Daoy (cell line): ENCODE measurements at regions not wholly inside any gene's neighbourhood (a gene's known extent, or its start where the extent isn't known, plus 50 kb on each side); places are given as distances from the start of the nearest gene placed in this dataset.
"Not testable (repeated sequence)": the region's sequence is repeated elsewhere in the genome, so short reads cannot be mapped to it uniquely, and the experiment has no call there.

Experiments used
- DNase-seq: peaks from one replicate; pipeline ENCODE4 v3.0.0-alpha.2; 2015; ENCODE audit warnings: low read depth

DNA sequence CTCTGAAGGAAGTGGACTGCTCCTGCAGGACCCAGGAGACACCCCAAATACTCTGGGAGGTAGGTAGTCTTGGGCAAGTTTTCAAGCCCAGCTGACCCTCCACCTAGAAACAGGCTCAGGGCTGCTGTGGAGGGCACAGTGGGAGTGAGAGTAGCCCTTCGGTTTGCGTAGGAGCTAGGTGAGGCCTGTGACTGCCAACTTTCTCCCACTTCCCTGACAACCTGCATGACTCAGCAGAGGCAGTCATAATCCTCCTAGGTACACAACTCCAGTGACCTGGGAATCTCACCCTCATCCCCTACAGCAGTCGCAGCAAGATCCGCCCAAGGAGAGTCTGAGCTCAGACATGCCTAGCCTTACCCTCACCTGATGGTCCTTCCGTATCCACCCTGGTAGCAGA is 439.1 kb downstream of the CNTNAP4 start:
- not testable (repeated sequence) for DNase-seq

DNA sequence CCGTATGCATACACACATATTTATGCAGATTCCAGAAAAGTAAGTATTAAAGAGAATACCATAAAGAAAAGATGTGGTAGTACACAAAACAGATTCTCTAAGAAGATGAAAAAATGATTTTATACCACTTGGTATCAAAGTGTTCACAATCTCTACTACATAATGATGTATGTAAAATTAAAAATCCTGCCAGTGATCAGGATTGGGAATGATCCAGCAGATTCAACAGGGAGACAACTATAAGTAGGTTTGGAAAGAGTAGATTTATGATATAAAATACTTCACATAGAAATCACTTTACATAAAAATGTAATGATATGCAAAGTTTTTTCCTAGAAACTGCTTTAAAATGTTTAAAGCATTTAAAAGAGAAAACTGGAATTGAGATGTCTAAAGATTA is 447.0 kb downstream of the CNTNAP4 start:
- no peak for DNase-seq

DNA sequence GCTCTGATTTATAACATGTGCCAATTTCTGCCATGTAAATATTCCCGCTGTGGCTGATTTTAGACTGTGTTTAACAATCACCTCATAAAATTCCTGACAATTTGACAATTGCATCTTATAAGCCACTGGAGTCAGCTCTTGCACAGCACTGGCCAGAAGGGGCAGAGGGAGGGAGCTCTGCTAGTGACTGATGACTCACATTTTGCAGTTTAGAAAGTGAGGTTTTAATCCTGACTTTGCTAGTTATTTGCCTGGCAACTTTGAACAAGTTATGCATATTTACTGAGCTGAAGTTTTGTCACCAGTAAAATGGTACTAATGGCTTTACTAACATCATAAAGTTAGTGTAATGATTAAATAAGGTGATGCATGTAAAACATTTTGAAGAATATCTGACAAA is 452.3 kb downstream of the CNTNAP4 start:
- peak; percentile 35 for DNase-seq

DNA sequence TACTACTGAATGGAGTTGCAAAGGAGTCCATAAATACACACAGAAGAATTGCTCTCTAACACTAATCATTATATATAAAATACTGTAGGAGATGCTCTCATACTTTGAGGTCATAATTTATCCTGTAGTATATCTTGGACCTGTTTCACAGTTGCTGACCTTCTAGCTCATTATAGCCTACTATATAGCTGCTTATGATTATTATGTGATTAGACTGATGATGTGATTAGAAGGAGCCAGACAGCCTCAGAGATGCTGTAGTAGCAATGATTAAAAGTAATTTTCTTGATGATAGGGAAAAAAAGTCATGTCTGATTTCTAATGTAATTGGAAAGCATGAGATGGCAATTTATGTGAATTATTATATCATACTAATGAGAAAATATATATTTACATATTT is 455.7 kb downstream of the CNTNAP4 start:
- DNase-seq, result no peak

DNA sequence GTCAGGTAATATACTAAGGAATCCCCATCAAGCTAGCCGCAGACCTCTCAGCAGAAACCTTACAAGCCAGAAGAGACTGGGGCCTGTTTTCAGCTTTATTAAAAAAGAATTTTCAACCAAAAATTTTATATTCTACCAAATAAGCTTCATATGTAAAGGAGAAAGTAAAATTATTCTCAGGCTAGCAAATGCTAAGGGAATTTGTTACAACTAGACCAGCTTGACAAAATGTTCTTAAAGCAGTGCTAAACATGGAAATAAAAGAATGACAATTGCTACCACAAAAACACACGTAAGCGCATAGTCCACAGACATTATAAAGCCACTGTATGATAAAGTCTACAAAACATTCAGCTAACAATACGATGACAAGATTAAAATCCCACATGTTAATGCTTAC is 449.4 kb upstream of the MON1B start:
- DNase-seq, result no peak

DNA sequence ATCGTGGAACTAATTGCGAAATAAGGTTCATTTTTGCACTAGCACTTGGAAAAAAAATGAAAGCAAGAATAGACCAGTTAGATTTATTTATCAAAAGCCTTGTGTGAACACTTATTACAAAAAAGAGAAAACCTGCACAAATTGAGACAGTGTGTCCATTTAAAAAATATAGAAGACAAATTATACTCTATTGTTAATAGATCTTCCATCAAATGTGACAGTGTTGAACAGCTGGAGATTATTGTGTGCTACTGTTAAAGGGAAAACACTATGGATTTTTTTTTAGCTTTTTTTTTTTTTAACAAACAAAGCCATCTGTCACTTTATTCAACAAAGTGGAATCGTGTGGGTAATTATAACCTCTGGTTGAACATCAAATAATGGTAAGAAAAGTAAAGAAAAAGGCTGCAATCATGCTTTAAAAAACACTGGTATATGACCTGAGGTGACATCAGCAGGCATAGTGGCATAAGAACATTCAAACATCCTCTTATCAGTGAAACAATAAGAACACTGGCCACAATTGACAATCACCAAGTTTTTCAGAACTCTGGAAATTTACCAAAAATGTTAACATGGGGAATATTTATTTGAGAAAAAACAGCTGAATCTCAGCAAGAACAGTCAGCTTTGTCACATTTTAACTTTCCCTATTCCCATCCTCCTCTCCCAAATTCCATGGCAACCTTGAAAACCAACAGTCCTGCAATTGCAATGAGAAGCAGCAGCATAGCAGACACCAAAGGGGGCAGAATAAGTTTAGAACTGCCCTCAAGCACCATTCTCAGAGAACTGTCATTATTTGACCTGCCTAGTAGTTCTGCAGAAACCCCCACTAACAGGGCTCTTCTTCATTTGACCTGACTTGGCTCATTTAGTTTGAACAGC is 442.3 kb upstream of the MON1B start:
- no peak for DNase-seq

DNA sequence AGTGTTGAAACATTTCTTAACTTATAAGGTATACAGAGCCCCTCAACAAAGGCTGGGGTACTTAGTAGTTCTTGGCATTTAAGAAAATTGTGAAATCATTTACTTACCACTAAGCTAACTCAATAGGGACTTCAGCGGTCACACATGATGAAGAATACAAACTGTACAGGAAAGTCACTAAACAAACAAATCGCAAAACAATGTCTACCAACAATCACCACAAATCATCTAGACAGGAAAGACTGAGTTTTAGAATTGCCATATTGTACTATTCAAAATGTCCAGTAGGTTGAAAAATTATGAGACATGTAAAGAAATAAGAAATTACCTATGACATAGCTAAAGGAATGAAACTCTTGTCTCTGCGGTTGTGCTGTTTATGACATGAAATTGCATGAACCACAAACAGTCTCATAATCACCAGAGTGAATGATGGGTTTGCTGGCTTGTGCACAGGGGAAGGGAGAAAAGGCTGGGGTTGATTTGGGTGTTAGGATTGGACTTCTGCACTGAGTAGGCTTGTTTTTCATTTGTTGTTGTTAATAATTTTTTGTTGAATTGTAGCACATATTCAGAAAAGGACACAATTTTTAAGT is 441.1 kb upstream of the MON1B start:
- DNase-seq, result no peak

DNA sequence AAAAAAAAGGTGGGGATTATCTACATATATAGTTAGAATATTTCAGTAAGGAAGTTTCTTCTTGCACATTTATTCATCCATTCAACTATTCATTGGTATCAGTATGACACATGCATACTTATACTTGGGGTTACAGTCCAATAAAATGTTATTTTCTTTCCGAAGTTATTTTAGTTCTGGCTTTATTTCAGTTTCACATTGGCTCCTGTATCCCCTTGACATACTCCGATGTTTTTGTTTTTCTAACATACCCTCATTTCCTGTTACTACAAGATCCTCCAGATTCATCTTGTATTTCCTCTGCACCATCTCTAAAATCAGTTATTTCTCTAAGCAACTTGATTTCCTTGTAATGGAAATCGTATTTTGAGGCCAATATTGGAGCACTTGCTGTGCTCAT is 435.5 kb upstream of the MON1B start:
- no peak for DNase-seq

DNA sequence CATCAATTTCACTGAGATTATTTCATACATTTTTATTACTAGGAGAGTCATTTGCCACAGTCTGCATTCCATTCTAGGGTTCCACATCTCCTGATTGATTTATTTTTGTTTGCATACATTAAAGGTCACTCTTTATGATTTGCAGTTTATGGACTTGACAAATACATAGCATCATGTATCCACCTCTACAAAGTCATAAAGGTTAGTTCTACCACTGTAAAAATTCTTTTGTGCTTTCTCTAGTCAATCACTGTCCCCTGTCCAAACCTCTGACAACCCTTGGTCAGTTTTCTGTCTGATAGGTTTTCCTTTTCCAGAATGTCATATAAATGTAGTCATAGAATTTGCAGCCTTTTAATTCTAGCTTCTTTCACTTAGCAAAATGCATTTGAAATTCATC is 434.6 kb upstream of the MON1B start:
- DNase-seq, result no peak

DNA sequence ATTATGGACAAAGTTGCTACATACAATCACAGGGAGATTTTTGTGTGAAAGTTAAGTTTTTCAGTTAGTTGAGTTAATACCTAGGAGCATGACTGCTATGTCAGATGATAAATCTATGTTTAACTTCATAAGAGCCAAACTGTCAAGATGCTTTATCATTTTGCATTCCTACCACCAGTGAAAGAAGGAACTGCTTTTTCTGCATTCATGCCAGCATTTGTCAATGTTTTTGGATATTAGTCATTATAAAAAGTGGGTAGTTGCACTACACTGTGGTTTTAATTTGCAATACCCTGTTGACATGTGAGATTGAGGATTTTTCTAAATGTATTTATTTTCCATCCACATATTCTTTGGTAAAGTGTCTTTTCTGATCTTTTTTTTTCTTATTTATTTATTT is 434.0 kb upstream of the MON1B start:
- no peak for DNase-seq

DNA sequence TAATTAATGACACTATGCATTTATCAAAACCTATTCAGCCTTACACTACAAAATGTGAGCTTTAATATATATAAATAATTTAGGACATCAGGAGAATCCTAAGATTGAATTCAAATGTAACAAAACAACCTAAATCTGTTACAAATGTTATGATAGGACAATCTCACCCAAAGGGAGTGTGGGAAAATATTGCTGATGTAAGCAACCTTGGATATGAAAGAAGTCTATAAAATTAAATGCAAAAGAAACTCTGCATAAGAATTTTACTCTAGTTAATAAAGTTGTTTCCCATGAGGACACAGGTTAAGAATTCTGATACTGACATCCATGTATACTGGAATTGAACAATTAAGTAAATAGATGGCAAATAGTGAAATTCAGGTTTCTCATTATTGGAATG is 424.5 kb upstream of the MON1B start:
- no peak for DNase-seq

DNA sequence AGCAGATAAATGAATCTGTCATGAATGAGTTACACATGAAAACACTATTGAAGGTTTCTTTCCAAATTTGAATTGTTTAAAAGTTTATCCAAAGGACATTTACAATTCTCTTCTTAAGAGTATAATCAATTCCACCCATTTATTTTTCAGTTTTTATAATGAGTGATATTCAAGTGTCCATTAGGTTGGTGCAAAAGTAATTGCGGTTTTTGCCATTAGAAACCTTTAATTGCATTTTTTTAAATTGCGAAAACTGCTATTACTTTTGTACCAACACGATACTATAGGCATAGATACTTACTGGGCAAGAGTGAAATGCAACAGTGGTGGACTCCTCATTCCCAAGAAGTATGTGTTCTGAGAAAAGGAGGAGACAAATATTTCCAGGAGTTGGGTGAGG is 422.7 kb upstream of the MON1B start:
- no peak for DNase-seq

DNA sequence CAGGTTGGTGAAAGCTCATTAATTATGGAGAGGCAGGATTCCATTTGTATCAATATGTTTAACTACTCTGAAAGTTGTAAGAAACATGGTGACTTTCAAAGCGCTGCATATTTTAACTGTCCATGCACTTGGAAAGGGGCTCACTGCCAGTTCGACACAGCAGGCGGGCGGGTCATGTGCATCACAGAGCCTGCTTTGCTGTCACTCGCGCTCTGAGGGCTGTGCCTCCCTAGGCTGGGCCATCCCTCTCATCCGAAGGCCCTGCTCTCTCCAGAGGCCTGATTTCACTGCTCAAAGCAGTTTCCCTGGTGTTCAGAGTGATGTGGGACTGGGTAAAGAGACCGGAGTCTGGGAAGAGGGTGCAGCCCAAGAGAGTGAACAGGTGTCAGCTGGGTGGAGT is 422.0 kb upstream of the MON1B start:
- DNase-seq, result no peak

DNA sequence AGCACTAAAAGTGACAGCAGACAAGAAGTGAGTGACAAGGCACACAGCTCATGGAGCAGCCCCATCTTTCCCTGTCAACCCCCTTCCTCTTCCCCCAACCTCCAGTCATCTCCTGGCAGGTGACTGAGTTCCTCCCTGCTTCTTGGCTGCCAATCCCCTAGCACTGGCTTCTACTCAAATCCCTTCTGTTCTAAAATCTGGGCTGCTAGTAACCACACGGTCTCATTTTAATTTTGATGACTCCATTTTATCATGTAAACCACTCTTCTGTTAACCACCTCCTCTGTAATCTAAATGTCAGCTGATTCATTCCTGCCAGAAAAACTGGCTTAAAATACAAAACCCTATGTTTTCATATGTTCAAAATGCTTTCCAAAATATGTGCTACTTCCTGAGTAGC is 419.8 kb upstream of the MON1B start:
- DNase-seq, result no peak

DNA sequence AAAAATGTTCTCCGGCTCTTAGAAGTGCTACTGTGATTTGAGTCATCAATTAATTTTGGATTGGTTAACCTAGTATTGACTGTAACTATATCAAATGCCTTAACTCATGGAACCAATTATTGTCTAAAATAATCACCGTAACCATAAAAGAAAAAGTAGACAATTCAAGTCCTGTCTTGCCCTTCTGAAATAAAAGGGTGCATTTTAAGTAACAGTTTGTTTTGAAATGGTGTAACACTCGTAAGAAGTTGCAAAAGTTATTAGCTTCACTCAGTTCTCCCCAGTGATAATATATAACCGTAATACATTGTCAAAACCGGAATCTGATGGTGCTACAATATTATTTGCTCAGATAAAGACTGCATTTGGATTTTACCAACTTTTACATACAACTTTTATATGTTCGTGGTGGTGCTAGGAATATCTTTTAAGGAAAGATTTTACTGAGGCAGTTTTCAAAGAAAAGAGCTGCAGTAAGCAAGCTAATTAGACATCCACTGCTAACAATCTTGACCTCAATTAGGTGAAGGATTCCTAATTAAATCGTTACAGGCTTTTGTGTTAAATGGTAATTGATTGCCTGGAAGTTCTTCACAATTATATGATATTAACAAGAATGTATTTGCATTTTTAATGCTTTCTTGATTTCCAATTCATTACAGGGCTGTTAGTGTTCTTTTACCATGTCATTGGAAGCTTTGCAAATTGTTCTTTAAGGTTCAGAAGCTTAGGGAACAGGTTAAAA is 413.1 kb upstream of the MON1B start:
- no peak for DNase-seq

DNA sequence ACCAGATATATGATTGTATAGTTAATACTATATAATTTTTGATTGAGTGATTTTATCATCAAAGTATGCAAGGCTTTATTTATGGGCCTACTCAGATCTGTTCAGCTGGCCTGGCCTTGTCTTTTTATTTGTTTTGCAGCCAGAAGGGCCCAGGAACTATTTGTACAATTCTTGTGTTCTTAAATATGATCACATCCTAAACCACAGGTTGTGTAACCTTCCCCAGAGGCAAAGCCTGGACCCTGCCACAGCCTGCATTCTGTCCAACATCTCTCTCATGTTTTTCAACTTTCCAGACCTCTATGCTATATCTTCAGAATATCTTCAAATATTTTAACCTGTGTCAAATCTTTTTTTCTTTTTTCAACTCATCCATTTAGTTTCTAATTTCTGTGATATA is 410.4 kb upstream of the MON1B start:
- DNase-seq, result no peak

DNA sequence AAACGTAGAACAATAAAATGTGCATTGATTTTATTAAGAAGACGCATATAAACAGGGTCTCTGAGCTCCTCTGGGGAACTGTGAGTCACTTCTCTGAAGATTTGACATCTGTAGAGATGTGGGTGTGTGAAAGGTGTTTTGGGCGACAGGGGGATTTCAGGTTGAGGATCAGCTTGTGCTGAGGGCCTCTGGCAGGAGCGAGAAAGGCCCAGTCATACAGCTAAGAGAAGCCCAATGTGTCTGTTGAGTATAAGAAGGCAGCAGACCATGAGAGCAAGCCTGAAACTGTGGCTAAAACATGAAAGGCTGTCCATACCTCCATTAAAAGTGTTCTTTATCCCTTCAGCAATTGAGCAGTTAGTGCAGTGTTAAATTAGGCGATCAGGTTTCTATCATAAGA is 406.5 kb upstream of the MON1B start:
- DNase-seq, result no peak

DNA sequence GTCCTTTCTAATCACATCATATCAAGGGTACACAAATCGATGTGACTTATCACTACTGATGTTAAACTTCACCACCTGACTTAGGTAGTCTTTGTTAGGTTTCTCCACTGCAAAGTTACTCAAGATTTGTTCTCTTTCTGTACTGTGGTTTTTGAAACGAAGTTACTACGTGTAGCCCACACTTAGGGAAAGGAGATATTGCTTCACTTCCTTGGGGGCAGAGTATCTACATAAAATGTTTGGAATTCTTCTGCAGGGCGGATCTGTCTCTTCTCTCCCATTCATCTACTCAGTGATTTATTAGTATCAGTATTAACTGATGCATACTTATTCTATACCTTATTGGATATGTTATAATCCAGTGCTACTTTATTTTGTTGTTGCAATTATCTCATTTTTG is 403.6 kb upstream of the MON1B start:
- no peak for DNase-seq

DNA sequence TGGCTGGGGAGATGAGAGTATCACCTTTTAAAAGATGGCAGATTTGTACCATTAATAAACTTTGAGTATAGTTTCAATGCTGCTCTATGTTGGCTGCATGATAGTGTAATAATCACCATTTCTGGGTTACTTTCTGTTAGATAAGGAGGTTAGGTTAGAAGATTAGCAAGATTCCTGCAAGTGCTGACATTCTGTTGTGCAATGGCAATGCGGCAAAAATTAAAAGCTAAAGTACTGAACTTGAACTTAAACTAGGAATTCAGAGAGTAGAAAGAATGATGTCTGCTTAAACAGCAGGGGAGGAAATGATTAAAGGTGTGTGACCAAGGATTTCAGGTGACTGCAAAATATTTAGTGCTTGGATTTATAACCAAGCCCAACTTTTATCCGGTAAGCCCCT is 399.8 kb upstream of the MON1B start:
- no peak for DNase-seq

DNA sequence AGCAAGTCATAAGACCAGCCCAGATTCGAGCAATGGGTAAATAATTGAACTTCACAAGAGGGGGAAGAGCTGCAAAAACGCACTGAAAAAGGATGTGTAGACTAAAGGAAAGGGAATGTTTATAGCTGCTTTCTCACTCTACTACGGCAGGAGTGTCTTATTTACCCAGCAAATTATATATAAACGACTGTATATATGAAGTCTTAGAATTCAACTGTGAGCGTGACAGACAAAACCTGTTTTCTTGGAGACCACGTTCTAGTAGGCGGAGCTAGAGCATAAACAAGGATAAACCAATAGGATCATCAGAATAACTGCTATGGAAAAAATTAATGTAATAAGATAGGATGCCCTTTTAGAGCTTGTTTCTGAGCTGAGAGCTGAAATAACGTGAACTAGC is 394.6 kb upstream of the MON1B start:
- DNase-seq, result no peak

DNA sequence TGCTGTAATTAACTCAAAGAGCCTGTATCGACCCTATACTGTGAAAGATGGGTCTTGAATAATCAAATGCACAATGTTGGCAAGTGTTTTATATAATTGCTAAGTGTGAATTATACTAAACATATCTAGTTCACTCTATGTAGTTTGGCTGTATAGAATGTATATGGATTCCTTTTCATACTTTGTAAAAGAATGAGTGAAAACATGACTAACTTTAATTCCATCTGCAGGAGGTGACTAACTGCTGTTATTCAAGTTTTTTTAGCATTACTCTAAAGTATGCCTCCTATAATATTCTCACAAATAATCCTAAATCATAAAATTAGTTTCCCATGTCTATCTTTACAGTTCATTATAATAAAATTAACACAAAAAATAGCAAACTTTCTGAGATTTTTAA is 394.0 kb upstream of the MON1B start:
- DNase-seq, result no peak

DNA sequence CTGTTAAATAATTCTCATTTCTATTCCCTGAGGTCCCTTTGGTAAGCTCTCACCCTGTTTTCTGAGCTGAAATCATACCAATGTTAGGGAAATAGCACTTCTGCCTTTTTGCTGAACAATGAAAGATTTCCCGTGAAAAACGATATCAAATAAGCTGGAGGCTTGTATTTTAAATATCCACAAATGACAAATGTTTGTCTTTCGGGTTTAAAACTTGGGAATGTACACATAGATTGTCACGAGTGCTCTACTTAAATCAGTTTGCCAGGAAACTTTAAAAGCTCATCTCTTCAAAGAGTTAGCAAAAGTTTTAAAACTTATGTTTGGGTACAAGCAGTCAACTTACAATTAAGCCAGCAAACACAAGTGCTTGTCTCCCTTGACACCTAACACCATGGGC is 393.5 kb upstream of the MON1B start:
- no peak for DNase-seq

DNA sequence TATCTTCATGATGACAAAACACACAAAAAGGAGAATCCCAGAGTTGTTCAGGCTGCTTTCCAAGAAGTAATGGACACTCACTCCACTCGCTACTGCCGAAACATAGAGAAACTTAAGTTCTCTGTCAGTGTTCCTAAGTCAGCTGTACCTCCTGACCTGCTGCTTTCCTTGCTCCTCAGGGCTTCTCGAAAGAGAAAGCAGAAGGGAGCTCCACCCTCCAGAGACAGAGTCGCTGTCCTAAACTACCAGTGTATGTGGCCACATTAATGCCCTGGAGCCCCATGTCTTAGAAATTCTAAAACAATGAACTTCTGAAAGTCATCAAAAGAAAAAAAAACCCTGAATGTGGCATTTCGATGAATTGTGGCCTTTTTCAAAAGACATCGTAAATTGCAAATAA is 390.8 kb upstream of the MON1B start:
- peak; percentile 22 for DNase-seq
